GM21786 (cell line): ENCODE measurements at regions not wholly inside any gene's neighbourhood (a gene's known extent, or its start where the extent isn't known, plus 50 kb on each side); places are given as distances from the start of the nearest gene placed in this dataset.

ENCODE experiments used
- ATAC-seq: cut with Tn5 transposase; IDR thresholded peaks from one replicate; pipeline ENCODE4 v1.9.1; 2021; ENCODE audit not compliant: unreplicated experiment

- ATAC-seq, result no peak
These were observed 55.5 kb upstream of the LDHB start for GRCh38 chr12:21713133-21713532.

GRCh38 chr12:21710958-21711775, 53.5 kb upstream of the LDHB start:
- ATAC-seq, result peak; percentile 58
